AG09319 (cell line): ENCODE measurements at regions not wholly inside any gene's neighbourhood (a gene's known extent, or its start where the extent isn't known, plus 50 kb on each side); places are given as distances from the start of the nearest gene placed in this dataset.

Source experiments
- DNase-seq: peaks from one replicate; pipeline ENCODE4 v3.0.0-alpha.2; 2010; ENCODE audit warnings: low read depth; ENCODE audit errors: extremely low read depth
- TF ChIP-seq, protein P1 (sequence below): IDR thresholded peaks from 2 replicates; pipeline ENCODE4 v1.5.1; 2011; ENCODE audit warnings: low read depth, mild to moderate bottlenecking, inconsistent platforms, low read length, moderate library complexity

DNA sequence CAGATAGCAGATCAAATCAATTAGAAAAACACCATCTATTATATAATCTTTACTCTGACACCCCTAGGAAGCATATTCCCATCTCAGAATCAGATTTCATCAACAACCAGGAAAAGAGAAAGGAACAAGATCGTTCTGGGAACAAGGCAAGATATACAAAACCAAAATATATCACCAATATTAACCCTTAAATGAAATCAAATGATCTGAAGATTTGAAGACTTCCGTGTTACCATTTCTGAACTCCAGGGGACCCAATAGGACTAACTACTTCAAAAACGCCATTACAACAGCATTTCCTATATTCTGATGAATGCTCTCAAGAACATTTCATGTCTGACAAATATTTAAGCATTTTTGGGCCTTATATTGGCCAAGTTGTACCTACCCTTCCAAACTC is 624.2 kb upstream of the ZFHX3 start:
- DNase-seq: no peak
- TF ChIP-seq, protein P1, sequence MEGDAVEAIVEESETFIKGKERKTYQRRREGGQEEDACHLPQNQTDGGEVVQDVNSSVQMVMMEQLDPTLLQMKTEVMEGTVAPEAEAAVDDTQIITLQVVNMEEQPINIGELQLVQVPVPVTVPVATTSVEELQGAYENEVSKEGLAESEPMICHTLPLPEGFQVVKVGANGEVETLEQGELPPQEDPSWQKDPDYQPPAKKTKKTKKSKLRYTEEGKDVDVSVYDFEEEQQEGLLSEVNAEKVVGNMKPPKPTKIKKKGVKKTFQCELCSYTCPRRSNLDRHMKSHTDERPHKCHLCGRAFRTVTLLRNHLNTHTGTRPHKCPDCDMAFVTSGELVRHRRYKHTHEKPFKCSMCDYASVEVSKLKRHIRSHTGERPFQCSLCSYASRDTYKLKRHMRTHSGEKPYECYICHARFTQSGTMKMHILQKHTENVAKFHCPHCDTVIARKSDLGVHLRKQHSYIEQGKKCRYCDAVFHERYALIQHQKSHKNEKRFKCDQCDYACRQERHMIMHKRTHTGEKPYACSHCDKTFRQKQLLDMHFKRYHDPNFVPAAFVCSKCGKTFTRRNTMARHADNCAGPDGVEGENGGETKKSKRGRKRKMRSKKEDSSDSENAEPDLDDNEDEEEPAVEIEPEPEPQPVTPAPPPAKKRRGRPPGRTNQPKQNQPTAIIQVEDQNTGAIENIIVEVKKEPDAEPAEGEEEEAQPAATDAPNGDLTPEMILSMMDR: no peak

DNA sequence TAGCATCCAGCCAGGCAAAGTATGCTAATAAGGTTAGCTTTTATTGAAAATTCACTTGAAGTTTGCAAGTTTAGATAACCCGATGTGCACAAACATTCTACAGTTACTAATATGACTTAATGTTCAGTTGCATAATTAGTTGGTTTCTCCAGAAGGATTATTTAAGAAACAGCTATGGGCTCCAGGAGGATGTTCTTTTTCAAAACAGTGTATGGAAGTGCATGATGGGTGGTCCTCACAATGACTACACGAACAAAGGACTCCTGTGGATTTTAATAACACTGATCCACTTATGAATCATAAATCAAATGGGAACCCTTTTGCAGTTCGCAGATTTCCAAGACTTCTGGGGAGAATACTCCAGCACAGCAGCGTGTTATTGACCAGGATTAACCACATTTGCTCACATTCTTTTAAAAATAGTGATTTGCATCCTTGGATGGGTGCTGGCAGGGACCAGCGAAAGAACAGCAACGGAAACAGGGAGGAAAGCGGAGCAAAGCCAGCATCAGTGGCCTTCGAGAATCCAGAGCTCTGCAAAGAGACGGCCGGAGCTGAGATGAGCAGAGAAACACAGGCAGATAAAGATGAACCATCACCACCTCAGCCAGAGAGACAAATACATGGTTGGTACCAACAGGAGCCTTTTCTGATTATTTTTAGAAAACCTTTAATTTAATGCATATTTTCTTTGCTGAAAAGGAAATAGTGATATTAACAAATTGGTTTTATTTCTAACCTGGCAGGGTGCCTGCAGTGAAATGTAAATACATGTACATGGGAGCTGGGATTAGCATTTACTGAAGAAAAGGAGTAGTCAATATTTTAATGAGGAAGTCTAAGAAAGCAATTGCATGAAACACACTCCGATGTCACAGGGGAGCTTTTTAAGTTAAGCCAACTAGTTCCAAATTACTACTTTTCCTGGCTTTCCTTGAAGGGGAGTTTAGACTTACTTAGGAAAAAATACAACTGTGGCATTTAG is 623.2 kb upstream of the ZFHX3 start:
- DNase-seq: no peak
- TF ChIP-seq, protein P1: no peak

DNA sequence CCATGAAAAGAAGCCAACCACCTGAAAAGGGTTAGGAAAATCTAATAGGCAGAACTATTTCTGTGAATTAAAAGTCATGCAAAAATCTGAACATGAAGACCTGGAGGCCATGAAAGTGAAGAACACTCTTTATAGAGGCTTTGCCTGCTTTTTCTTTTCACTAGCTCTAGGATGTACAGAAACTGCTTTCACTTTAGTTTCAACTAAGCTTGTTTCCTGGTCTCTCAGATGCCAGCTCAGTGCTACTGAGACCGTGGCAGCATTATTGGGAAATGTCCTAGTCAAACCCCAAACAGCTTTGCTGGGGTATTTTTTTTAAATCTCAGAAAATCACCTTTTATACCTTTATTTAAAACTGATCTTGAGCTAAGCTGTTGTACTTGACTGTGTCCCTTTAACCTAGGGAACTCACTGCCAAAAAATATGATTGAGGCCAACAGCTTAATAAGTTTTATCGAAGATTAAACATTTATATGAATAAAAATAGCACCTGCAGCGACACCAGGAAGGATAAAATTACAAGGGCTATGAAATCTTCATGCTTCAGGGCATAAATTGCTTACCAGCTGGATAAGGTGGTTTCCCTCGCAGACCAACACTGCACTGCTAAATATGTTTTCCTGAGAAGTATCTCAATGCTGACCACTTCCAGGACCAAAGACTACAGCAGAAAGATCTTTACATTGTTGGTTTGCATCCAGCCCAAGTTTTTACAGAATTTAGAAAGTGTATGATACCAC is 621.8 kb upstream of the ZFHX3 start:
- DNase-seq: no peak
- TF ChIP-seq, protein P1: no peak

DNA sequence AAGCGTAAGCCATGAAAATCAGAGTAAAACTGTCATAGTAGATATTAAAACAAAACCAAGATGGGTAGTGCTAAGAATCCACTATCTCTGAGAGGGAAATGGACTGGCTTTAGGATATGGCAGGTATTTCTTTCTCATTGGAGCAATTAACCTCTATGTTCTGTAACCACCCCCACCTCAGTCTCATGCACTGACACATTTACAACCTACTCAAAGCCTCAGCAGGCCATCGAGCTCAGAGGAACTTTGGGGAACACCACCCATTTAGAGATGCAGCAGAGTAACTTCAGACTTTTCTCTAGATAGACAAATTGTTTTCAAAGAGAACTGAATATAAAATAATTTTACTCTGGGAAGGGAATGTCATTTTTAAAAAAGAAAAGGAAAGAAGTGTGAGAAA is 615.8 kb upstream of the ZFHX3 start:
- TF ChIP-seq, protein P1: no peak
- no peak for DNase-seq

DNA sequence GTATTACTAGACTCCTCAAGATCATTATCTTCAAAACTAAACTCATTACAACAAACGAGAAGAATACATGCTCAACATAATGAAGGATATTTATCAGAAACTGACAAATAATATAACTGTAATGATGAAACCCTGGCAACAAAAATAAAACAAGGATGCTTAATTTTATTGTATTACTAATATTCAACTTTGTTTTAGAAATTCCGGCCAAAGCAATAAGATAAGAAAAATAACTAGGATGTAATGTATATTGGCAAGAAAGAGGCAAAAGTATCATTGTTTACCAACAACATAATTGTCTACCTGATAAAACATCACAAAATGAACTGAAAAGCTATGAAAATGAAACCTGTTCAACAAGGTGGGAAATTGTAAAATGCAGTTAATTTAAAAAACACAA is 588.3 kb upstream of the ZFHX3 start:
- TF ChIP-seq, protein P1: no peak
- no peak for DNase-seq

DNA sequence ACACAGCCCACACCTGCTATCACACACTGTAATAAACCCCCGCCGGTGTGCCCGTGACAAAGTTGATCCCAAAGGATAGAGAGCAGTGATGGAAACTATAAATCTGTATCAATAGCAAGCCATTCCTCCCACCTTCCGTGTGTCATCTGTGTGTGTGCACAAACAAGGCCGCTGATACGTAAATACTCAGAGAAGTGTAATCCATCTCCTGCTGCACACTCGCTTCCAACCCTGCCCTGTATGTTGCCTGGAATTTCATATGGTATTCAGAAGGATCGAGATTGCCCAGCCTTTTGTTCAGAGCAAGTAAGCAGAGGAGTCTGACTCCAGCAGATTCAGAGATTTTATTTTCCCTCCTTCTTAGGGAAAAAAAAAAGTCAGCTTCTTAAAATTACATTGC is 581.1 kb upstream of the ZFHX3 start:
- TF ChIP-seq, protein P1: no peak
- no peak for DNase-seq

DNA sequence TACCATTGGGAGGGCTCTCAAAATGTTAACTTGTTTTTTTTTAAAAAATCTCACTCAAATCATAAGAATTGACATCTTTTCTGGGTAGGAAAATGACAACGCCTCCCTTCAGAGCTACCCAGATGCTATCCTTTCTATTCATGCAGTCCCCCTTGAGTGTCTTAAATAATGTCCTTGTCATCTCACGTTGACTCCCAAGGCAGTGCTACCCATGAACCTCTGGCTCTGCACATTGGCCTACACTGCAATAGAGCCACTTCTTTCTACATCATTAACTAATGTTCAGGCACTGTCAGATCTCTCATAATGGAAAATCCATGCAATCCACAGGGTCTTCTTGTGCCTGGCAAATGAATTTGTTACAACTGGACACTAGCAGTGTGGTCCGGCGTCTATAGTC is 569.8 kb upstream of the ZFHX3 start:
- DNase-seq: no peak
- TF ChIP-seq, protein P1: no peak
